Endodermal cell (in vitro differentiated cells): ENCODE measurements at regions not wholly inside any gene's neighbourhood (a gene's known extent, or its start where the extent isn't known, plus 50 kb on each side); places are given as distances from the start of the nearest gene placed in this dataset.
A peak's percentile ranks its signal among the peaks of the same experiment; 100 is the strongest.
"Not testable (repeated sequence)": the region's sequence is repeated elsewhere in the genome, so short reads cannot be mapped to it uniquely, and the experiment has no call there.

Experiments
- DNase-seq: peaks from one replicate; pipeline ENCODE4 v3.0.0-alpha.2; 2017
- H3K27ac ChIP-seq: 2 replicates; pipeline ENCODE4 v1.5.1; 2013; ENCODE audit warnings: mild to moderate bottlenecking, low read depth, low read length, moderate library complexity
- H3K27me3 ChIP-seq: 2 replicates; pipeline ENCODE4 v1.6.1; 2013; ENCODE audit warnings: mild to moderate bottlenecking, low read length, moderate library complexity; ENCODE audit not compliant: insufficient read depth, control insufficient read depth, poor library complexity, severe bottlenecking
- H3K36me3 ChIP-seq: 2 replicates; pipeline ENCODE4 v1.7.0; 2013; ENCODE audit warnings: mild to moderate bottlenecking, low read length, moderate library complexity; ENCODE audit not compliant: control insufficient read depth, insufficient read depth
- H3K4me1 ChIP-seq: one replicate; pipeline ENCODE4 v1.7.0; 2013; ENCODE audit warnings: low read length; ENCODE audit not compliant: control insufficient read depth, insufficient read depth
- H3K4me3 ChIP-seq: 2 replicates; pipeline ENCODE4 v1.5.1; 2013; ENCODE audit warnings: mild to moderate bottlenecking, low read length, moderate library complexity
- H3K9ac ChIP-seq: 2 replicates; pipeline ENCODE4 v1.6.1; 2013; ENCODE audit warnings: mild to moderate bottlenecking, low read length, moderate library complexity; ENCODE audit not compliant: poor library complexity, severe bottlenecking; ENCODE audit errors: extremely low read depth
- H3K9me3 ChIP-seq: 2 replicates; pipeline ENCODE4 v1.6.1; 2013; ENCODE audit warnings: mild to moderate bottlenecking, low read length, moderate library complexity; ENCODE audit not compliant: control insufficient read depth
- H3K27ac Mint-ChIP-seq: 2 replicates; pipeline ENCODE4 v1.8.0; 2020; ENCODE audit warnings: mixed read lengths
- H3K27me3 Mint-ChIP-seq: 2 replicates; pipeline ENCODE4 v1.8.0; 2021; ENCODE audit warnings: mild to moderate bottlenecking, mixed read lengths; ENCODE audit not compliant: insufficient read depth
- H3K36me3 Mint-ChIP-seq: 2 replicates; pipeline ENCODE4 v1.8.0; 2020; ENCODE audit warnings: low read depth, mixed read lengths
- H3K4me1 Mint-ChIP-seq: 2 replicates; pipeline ENCODE4 v1.8.0; 2020; ENCODE audit warnings: mixed read lengths
- H3K4me3 Mint-ChIP-seq: 2 replicates; pipeline ENCODE4 v1.8.0; 2020; ENCODE audit warnings: mild to moderate bottlenecking, moderate library complexity, mixed read lengths
- H3K9me3 Mint-ChIP-seq: 2 replicates; pipeline ENCODE4 v1.8.0; 2020; ENCODE audit warnings: mild to moderate bottlenecking, mixed read lengths
- WGBS, 2 experiments: methylation state at CpG; one replicate each; pipeline versions ENCODE4 v1.1.5 to v1.1.7; 2013; ENCODE audit warnings: missing lambda C conversion rate in 2 of 2, mixed read lengths in 1 of 2; ENCODE audit not compliant: insufficient coverage in 1 of 2, insufficient read length in 1 of 2; 5-methylcytosine and 5-hydroxymethylcytosine counted together
- TF ChIP-seq, protein P1 (sequence below): fragments of 200-600 bp; sonication (generic); conservative IDR thresholded peaks from 2 replicates; pipeline ENCODE4 v1.5.0; 2021; ENCODE audit warnings: antibody characterized with exemption, mild to moderate bottlenecking

DNA sequence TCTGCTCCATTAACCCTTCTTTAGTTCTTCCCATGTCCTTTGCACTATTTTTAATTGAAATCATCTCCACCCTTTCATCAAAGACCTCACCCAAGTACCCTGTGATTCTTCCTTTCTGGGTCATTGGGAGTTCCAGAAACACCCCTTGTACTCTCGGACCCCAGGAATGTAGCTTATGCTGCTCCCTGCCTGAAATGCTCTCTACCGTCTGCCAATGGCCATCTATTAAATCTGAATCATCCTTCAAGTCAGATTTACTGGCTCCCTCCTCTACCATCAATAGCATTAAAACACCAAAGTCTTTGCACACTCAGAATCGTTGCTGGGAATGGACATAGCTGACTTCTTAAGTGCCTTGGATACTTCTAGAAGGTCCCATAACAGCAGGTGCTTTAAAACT lies 73.2 kb upstream of the GADD45A start:
- TF ChIP-seq, protein P1, sequence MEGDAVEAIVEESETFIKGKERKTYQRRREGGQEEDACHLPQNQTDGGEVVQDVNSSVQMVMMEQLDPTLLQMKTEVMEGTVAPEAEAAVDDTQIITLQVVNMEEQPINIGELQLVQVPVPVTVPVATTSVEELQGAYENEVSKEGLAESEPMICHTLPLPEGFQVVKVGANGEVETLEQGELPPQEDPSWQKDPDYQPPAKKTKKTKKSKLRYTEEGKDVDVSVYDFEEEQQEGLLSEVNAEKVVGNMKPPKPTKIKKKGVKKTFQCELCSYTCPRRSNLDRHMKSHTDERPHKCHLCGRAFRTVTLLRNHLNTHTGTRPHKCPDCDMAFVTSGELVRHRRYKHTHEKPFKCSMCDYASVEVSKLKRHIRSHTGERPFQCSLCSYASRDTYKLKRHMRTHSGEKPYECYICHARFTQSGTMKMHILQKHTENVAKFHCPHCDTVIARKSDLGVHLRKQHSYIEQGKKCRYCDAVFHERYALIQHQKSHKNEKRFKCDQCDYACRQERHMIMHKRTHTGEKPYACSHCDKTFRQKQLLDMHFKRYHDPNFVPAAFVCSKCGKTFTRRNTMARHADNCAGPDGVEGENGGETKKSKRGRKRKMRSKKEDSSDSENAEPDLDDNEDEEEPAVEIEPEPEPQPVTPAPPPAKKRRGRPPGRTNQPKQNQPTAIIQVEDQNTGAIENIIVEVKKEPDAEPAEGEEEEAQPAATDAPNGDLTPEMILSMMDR = no peak
- Histone ChIP-seq H3K27ac (no peak overlapping the region), H3K4me3 (no peak overlapping the region), H3K36me3 (no peaks in the 10 kb centered on the region), H3K9me3 (no peaks in the 10 kb centered on the region), H3K27me3 (no peaks in the 10 kb centered on the region), H3K9ac (no peak overlapping the region), H3K4me1 (no peaks in the 10 kb centered on the region)
- Mint-ChIP-seq H3K9me3 (no peaks in the 10 kb centered on the region), H3K4me1 (peaks cover 5% of the 10 kb centered on the region), H3K36me3 (no peaks in the 10 kb centered on the region), H3K4me3 (no peak overlapping the region), H3K27ac (no peak overlapping the region), H3K27me3 (no peaks in the 10 kb centered on the region)
- 90 to 97% methylated on average over 3 of the region's 3 CpGs for WGBS, 2 experiments
- DNase-seq = peak; percentile 7

DNA sequence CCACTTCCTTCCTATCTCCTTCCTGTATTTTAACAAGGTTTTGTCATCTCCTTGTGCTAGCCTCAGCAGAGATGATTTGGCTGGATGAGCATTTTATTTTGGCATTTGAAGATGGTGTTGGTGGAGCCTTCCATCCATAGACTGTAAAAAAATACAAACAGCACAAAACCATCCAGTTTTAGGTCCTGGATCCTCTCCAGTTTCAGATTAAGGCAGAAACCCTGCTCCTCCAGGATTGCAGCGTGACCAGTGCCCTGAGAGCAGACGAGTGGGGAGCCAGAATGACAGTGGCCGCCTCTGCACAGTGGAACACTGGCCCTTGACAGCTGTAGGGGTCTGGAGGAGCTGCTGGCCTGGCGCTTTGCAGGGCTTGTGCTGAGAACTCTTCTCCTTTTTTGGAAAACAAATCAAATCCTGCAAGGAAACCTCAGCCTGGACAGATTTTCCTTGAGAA lies 72.2 kb upstream of the GADD45A start:
- no peak overlapping the region for H3K4me3 ChIP-seq
- peak; percentile 10 for DNase-seq
- no peaks in the 10 kb centered on the region for H3K36me3 Mint-ChIP-seq
- no peaks in the 10 kb centered on the region for H3K27me3 ChIP-seq
- H3K4me1 ChIP-seq = no peaks in the 10 kb centered on the region
- H3K27ac ChIP-seq = no peak overlapping the region
- peaks cover 5% of the 10 kb centered on the region for H3K4me1 Mint-ChIP-seq
- H3K9me3 ChIP-seq = no peaks in the 10 kb centered on the region
- H3K9me3 Mint-ChIP-seq = no peaks in the 10 kb centered on the region
- H3K36me3 ChIP-seq = no peaks in the 10 kb centered on the region
- no peak overlapping the region for H3K9ac ChIP-seq
- WGBS, 2 experiments = 80 to 90% methylated on average over 4 of the region's 4 CpGs
- no peak overlapping the region for H3K4me3 Mint-ChIP-seq
- H3K27ac Mint-ChIP-seq = no peak overlapping the region
- TF ChIP-seq, protein P1 = no peak
- H3K27me3 Mint-ChIP-seq = no peaks in the 10 kb centered on the region

DNA sequence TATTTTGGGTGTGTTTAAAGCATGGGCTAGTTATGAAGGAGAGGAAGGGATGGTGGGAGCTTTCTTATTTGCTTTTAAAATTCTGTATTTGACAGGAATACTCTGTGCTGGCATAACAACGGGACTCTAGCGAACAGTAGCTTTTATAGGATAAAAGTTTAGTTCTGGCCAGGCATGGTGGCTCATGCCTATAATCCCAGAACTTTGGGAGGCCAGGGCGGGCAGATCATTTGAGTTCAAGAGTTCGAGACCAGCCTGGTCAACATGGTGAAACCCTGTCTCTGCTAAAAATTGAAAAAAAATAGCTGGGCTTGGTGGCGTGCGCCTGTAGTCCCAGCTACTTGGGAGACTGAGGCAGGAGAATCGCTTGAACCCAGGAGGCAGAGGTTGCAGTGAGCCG lies 71.5 kb upstream of the GADD45A start:
- H3K9ac ChIP-seq, H3K27ac ChIP-seq, H3K4me1 Mint-ChIP-seq, H3K36me3 ChIP-seq, H3K9me3 ChIP-seq, H3K9me3 Mint-ChIP-seq, H3K4me3 ChIP-seq, H3K4me3 Mint-ChIP-seq, H3K27me3 Mint-ChIP-seq, H3K27me3 ChIP-seq, H3K27ac Mint-ChIP-seq, DNase-seq, H3K4me1 ChIP-seq, H3K36me3 Mint-ChIP-seq: not testable (repeated sequence)
- WGBS, 2 experiments = 95 to 100% methylated on average over 7 to 8 of the region's 8 CpGs

DNA sequence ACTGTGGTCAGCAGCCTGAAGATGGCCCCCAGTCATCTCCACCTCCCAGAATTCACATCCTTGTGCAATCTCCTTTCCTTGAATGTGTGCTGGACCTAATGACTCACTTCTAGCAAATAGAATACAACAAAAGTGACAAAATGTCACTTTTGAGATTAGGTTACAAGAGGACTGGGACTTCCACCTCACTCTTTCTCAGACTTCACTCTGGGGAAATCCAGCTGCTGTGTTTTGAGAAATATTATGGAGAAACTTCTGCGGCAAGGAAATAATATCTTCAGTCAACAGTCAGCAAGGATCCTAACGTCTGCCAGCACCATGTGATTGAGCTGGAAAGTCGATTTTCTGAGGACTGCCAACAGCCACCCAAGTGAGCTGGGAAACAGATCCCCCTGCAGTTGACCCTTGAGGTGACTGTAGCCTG lies 70.5 kb upstream of the GADD45A start:
- H3K9me3 ChIP-seq = no peaks in the 10 kb centered on the region
- no peaks in the 10 kb centered on the region for H3K4me1 ChIP-seq
- Mint-ChIP-seq H3K4me3 (no peak overlapping the region), H3K9me3 (no peaks in the 10 kb centered on the region), H3K27ac (no peak overlapping the region), H3K4me1 (peaks cover 1% of the 10 kb centered on the region), H3K27me3 (no peaks in the 10 kb centered on the region), H3K36me3 (no peaks in the 10 kb centered on the region)
- no peak overlapping the region for H3K27ac ChIP-seq
- TF ChIP-seq, protein P1 = no peak
- 89 to 90% methylated on average over 2 to 3 of the region's 3 CpGs for WGBS, 2 experiments
- no peak overlapping the region for H3K9ac ChIP-seq
- DNase-seq = peak; percentile 16
- H3K27me3 ChIP-seq = no peaks in the 10 kb centered on the region
- no peak overlapping the region for H3K4me3 ChIP-seq
- H3K36me3 ChIP-seq = no peaks in the 10 kb centered on the region
